ENCODE measurements at regions not wholly inside any gene's neighbourhood (a gene's known extent, or its start where the extent isn't known, plus 50 kb on each side); places are given as distances from the start of the nearest gene placed in this dataset.

DNA sequence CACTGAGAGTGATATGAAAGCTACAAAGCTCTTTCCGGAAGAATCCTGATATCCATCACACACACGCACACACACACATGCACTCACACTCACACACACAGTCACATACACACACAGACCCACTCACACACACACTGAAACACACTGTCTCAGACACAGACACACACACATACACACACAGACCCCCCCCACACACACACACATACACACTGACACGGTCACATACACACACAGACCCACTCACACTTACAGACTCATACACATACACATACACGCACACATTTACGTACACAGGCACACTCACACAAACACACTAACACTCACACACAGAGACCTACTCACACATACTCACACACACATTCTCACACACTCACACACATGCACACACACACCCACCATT is 58.6 kb downstream of the LIG4 start:
- WGBS (ENCODE audit: low lambda C conversion rate): 89% methylated on average over 5 of the region's 5 CpGs
- Histone ChIP-seq H3F3A (replicated peaks; ENCODE audit: insufficient read depth) (no peaks in the 10 kb centered on the region), H3K4me1 (ENCODE audit: control insufficient read depth in 1 of 2, insufficient read depth in 2 of 2, low read depth in 1 of 2, low read length in 1 of 2) (no peaks in the 10 kb centered on the region), H2AFZ (ENCODE audit: low read depth) (no peak overlapping the region), H3K9me2 (no peaks in the 10 kb centered on the region), H3K36me3 (replicated peaks in 1 of 2; ENCODE audit: control insufficient read depth in 1 of 2, insufficient read depth in 2 of 2, low read length in 1 of 2) (no peaks in the 10 kb centered on the region), H3K27me3 (ENCODE audit: insufficient read depth) (no peaks in the 10 kb centered on the region), H3K4me2 (no peak overlapping the region), H3K27ac (ENCODE audit: low read depth in 2 of 2, low read length in 1 of 2) (no peak overlapping the region), H3K9me3 (no peaks in the 10 kb centered on the region), H3K4me3 (ENCODE audit: low read depth in 2 of 2, low read length in 1 of 2) (no peak overlapping the region), H3K9ac (no peak overlapping the region), H4K20me1 (ENCODE audit: insufficient read depth) (no peaks in the 10 kb centered on the region), H3K79me2 (ENCODE audit: insufficient read depth) (no peaks in the 10 kb centered on the region)
- TF ChIP-seq CHD2 (IDR thresholded peaks at IDR 0.05; ENCODE audit: low read length, partially characterized antibody) (no peak), FOSL2 (IDR thresholded peaks at IDR 0.05; ENCODE audit: borderline replicate concordance, low read depth) (no peak), MXI1 (IDR thresholded peaks at IDR 0.05; ENCODE audit: low read depth, low read length) (no peak), ELF1 (IDR thresholded peaks at IDR 0.05) (no peak), EP300 (IDR thresholded peaks at IDR 0.05; ENCODE audit: borderline replicate concordance in 1 of 2, low read depth in 1 of 2, low read length in 1 of 2) (no peak), GABPA (IDR thresholded peaks at IDR 0.05; ENCODE audit: low read depth) (no peak), RXRA (IDR thresholded peaks at IDR 0.05; ENCODE audit: borderline replicate concordance, low read depth) (no peak), TCF12 (IDR thresholded peaks at IDR 0.05) (no peak), RCOR1 (IDR thresholded peaks at IDR 0.05; ENCODE audit: low read length) (no peak), POLR2AphosphoS5 (IDR thresholded peaks at IDR 0.05; ENCODE audit: low read depth, low read length) (no peak), SIN3A (IDR thresholded peaks at IDR 0.05; ENCODE audit: borderline replicate concordance, low read depth, low read length) (no peak)
- TF ChIP-seq, protein P1, sequence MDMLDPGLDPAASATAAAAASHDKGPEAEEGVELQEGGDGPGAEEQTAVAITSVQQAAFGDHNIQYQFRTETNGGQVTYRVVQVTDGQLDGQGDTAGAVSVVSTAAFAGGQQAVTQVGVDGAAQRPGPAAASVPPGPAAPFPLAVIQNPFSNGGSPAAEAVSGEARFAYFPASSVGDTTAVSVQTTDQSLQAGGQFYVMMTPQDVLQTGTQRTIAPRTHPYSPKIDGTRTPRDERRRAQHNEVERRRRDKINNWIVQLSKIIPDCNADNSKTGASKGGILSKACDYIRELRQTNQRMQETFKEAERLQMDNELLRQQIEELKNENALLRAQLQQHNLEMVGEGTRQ (IDR thresholded peaks at IDR 0.05; ENCODE audit: borderline replicate concordance, low read depth, low read length): no peak
- TF ChIP-seq, protein P2, sequence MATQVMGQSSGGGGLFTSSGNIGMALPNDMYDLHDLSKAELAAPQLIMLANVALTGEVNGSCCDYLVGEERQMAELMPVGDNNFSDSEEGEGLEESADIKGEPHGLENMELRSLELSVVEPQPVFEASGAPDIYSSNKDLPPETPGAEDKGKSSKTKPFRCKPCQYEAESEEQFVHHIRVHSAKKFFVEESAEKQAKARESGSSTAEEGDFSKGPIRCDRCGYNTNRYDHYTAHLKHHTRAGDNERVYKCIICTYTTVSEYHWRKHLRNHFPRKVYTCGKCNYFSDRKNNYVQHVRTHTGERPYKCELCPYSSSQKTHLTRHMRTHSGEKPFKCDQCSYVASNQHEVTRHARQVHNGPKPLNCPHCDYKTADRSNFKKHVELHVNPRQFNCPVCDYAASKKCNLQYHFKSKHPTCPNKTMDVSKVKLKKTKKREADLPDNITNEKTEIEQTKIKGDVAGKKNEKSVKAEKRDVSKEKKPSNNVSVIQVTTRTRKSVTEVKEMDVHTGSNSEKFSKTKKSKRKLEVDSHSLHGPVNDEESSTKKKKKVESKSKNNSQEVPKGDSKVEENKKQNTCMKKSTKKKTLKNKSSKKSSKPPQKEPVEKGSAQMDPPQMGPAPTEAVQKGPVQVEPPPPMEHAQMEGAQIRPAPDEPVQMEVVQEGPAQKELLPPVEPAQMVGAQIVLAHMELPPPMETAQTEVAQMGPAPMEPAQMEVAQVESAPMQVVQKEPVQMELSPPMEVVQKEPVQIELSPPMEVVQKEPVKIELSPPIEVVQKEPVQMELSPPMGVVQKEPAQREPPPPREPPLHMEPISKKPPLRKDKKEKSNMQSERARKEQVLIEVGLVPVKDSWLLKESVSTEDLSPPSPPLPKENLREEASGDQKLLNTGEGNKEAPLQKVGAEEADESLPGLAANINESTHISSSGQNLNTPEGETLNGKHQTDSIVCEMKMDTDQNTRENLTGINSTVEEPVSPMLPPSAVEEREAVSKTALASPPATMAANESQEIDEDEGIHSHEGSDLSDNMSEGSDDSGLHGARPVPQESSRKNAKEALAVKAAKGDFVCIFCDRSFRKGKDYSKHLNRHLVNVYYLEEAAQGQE (IDR thresholded peaks at IDR 0.05; ENCODE audit: low read depth, low read length): no peak
- TF ChIP-seq, protein P3, sequence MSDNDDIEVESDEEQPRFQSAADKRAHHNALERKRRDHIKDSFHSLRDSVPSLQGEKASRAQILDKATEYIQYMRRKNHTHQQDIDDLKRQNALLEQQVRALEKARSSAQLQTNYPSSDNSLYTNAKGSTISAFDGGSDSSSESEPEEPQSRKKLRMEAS (IDR thresholded peaks at IDR 0.05; ENCODE audit: low read depth): no peak
- TF ChIP-seq, protein P4, sequence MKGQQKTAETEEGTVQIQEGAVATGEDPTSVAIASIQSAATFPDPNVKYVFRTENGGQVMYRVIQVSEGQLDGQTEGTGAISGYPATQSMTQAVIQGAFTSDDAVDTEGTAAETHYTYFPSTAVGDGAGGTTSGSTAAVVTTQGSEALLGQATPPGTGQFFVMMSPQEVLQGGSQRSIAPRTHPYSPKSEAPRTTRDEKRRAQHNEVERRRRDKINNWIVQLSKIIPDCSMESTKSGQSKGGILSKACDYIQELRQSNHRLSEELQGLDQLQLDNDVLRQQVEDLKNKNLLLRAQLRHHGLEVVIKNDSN (IDR thresholded peaks at IDR 0.05; ENCODE audit: borderline replicate concordance, low read depth): no peak
- TF ChIP-seq, protein P5, sequence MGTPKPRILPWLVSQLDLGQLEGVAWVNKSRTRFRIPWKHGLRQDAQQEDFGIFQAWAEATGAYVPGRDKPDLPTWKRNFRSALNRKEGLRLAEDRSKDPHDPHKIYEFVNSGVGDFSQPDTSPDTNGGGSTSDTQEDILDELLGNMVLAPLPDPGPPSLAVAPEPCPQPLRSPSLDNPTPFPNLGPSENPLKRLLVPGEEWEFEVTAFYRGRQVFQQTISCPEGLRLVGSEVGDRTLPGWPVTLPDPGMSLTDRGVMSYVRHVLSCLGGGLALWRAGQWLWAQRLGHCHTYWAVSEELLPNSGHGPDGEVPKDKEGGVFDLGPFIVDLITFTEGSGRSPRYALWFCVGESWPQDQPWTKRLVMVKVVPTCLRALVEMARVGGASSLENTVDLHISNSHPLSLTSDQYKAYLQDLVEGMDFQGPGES (IDR thresholded peaks at IDR 0.05; ENCODE audit: low read depth, low read length): no peak
- ChIA-PET CTCF (interaction anchor here (0.9 to 3.9 kb wide), 9 partner anchors 11 to 959 kb away, joined by 3 to 48 read pairs (median 14); no protein-coding TSS in a partner anchor), POLR2A (no interaction called here)
- DNase-seq: no peak
